ENCODE measurements at regions not wholly inside any gene's neighbourhood (a gene's known extent, or its start where the extent isn't known, plus 50 kb on each side); places are given as distances from the start of the nearest gene placed in this dataset.

GRCh38 chr2:201568217-201568820 is 75.0 kb downstream of the TMEM237 start:
- no peaks in the 10 kb centered on the region for H3K27me3 ChIP-seq (ENCODE audit: insufficient read depth, low read depth, severe bottlenecking)
- no peak overlapping the region for H3K27ac ChIP-seq
- no peak overlapping the region for H3K4me3 ChIP-seq (ENCODE audit: low read depth, low read length)
- TF ChIP-seq, protein P1, sequence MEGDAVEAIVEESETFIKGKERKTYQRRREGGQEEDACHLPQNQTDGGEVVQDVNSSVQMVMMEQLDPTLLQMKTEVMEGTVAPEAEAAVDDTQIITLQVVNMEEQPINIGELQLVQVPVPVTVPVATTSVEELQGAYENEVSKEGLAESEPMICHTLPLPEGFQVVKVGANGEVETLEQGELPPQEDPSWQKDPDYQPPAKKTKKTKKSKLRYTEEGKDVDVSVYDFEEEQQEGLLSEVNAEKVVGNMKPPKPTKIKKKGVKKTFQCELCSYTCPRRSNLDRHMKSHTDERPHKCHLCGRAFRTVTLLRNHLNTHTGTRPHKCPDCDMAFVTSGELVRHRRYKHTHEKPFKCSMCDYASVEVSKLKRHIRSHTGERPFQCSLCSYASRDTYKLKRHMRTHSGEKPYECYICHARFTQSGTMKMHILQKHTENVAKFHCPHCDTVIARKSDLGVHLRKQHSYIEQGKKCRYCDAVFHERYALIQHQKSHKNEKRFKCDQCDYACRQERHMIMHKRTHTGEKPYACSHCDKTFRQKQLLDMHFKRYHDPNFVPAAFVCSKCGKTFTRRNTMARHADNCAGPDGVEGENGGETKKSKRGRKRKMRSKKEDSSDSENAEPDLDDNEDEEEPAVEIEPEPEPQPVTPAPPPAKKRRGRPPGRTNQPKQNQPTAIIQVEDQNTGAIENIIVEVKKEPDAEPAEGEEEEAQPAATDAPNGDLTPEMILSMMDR (IDR thresholded peaks at IDR 0.05; ENCODE audit: low read depth, low read length) = no peak
- no peaks in the 10 kb centered on the region for H3K36me3 ChIP-seq
- H3K9me3 ChIP-seq (ENCODE audit: severe bottlenecking) = no peaks in the 10 kb centered on the region
- no peak for DNase-seq

- H3K36me3 ChIP-seq = no peaks in the 10 kb centered on the region
- no peaks in the 10 kb centered on the region for H3K27me3 ChIP-seq (ENCODE audit: insufficient read depth, low read depth, severe bottlenecking)
- no peak overlapping the region for H3K27ac ChIP-seq
- TF ChIP-seq, protein P1 (IDR thresholded peaks at IDR 0.05; ENCODE audit: low read depth, low read length) = no peak
- DNase-seq = no peak
- H3K9me3 ChIP-seq (ENCODE audit: severe bottlenecking) = no peaks in the 10 kb centered on the region
- no peak overlapping the region for H3K4me3 ChIP-seq (ENCODE audit: low read depth, low read length)
Observed at GRCh38 chr2:201559067-201559710, 84.1 kb downstream of the TMEM237 start.

DNA sequence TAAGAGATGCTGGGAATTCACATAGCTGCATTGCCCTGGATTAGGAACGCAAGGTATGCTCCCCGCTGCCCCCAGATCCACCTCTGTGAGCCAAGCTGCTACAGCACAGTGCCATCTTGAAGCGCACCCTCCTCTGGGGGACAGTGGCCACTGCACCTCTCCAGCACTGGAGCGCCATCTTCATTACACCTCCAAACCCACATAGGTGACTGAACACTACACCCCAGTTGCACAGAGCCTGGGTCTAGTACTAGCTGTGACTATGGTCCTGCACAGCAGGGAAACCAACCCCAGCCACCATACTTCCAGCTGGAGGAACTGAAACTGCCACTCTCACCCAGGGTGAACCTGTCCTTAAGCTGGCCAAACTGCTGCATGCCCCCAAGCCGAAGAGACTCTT is 84.6 kb downstream of the TMEM237 start:
- TF ChIP-seq, protein P1 (IDR thresholded peaks at IDR 0.05; ENCODE audit: low read depth, low read length) = peak; percentile 32; the same call in 1 of the 2 replicates
- DNase-seq = peak; percentile 14
- no peak overlapping the region for H3K27ac ChIP-seq
- H3K9me3 ChIP-seq (ENCODE audit: severe bottlenecking) = no peaks in the 10 kb centered on the region
- no peaks in the 10 kb centered on the region for H3K27me3 ChIP-seq (ENCODE audit: insufficient read depth, low read depth, severe bottlenecking)
- H3K4me3 ChIP-seq (ENCODE audit: low read depth, low read length) = no peak overlapping the region
- no peaks in the 10 kb centered on the region for H3K36me3 ChIP-seq

GRCh38 chr2:201558232-201558631 is 85.1 kb downstream of the TMEM237 start:
- Histone ChIP-seq H3K9me3 (ENCODE audit: severe bottlenecking) (no peaks in the 10 kb centered on the region), H3K27me3 (ENCODE audit: insufficient read depth, low read depth, severe bottlenecking) (no peaks in the 10 kb centered on the region), H3K27ac (no peak overlapping the region), H3K4me3 (ENCODE audit: low read depth, low read length) (no peak overlapping the region), H3K36me3 (no peaks in the 10 kb centered on the region)
- TF ChIP-seq, protein P1 (IDR thresholded peaks at IDR 0.05; ENCODE audit: low read depth, low read length) = no peak
- DNase-seq = no peak

GRCh38 chr2:201551901-201552300 is 91.4 kb downstream of the TMEM237 start:
- Histone ChIP-seq H3K4me3 (ENCODE audit: low read depth, low read length) (no peak overlapping the region), H3K36me3 (no peaks in the 10 kb centered on the region), H3K9me3 (ENCODE audit: severe bottlenecking) (no peaks in the 10 kb centered on the region), H3K27ac (no peak overlapping the region), H3K27me3 (ENCODE audit: insufficient read depth, low read depth, severe bottlenecking) (no peaks in the 10 kb centered on the region)
- TF ChIP-seq, protein P1 (IDR thresholded peaks at IDR 0.05; ENCODE audit: low read depth, low read length) = no peak
- no peak for DNase-seq

Data from WERI-Rb-1 (cell line).